A549 (cell line): ENCODE measurements at regions not wholly inside any gene's neighbourhood (a gene's known extent, or its start where the extent isn't known, plus 50 kb on each side); places are given as distances from the start of the nearest gene placed in this dataset.

Experiments
- ATAC-seq, 2 experiments: fragments of 200-7000 bp in 1 of 2; fragments of >200 bp in 1 of 2; cut with Nextera tagmentation in 1 of 2; cut with Tn5 transposase in 1 of 2; 3 replicates each; pipeline versions ENCODE4 v1.8.0 to v1.9.1; 2018 to 2020; ENCODE audit warnings: mild to moderate bottlenecking in 1 of 2, moderate library complexity in 1 of 2
- CTCF ChIA-PET: fragments of 300-600 bp; sonication (Branson Sonifier 250); formaldehyde crosslinking; extraction: SDS; loops from one replicate; lab custom pipeline; 2021; ENCODE audit warnings: antibody characterized with exemption, inconsistent platforms; lab: Yijun Ruan, JAX
- POLR2A ChIA-PET: fragments of 350-600 bp; formaldehyde crosslinking; extraction: SDS; loops from one replicate; lab custom pipeline; 2021; ENCODE audit warnings: antibody characterized with exemption, inconsistent platforms; lab: Yijun Ruan, JAX
- DNase-seq, 2 experiments: peaks; one replicate each; pipeline versions ENCODE4 v3.0.0 to v3.0.0-alpha.2; 2011 to 2016; ENCODE audit warnings: low read depth in 1 of 2, low spot score in 1 of 2
- FAIRE-seq: peaks from 2 replicates; lab custom pipeline; 2011; peaks lifted over from hg19 to GRCh38; lab: Jason Lieb, UNC
- H3K27ac ChIP-seq, 2 experiments: fragments of >200 bp; sonication (Bioruptor Twin); formaldehyde crosslinking; 3 replicates each; pipeline ENCODE4 v1.5.1; 2016 to 2017
- H3K4me1 ChIP-seq: fragments of >200 bp; sonication (Bioruptor Twin); formaldehyde crosslinking; 3 replicates; pipeline ENCODE4 v1.6.1; 2016
- H3K4me2 ChIP-seq: fragments of >200 bp; sonication (Bioruptor Twin); formaldehyde crosslinking; 3 replicates; pipeline ENCODE4 v1.6.1; 2016
- H3K4me3 ChIP-seq: fragments of >200 bp; sonication (Bioruptor Twin); formaldehyde crosslinking; 3 replicates; pipeline ENCODE4 v1.5.1; 2016
- H3K9me3 ChIP-seq: fragments of >200 bp; sonication (Bioruptor Twin); formaldehyde crosslinking; 3 replicates; pipeline ENCODE4 v1.6.1; 2016
- BHLHE40 ChIP-seq: IDR thresholded peaks from 2 replicates; pipeline ENCODE4 v1.6.1; 2012; ENCODE audit warnings: low read depth, low read length, inconsistent platforms
- CBX2 ChIP-seq: fragments of 200-600 bp; sonication (generic); IDR thresholded peaks from 2 replicates; pipeline ENCODE4 v1.6.1; 2016; ENCODE audit warnings: low read depth, mild to moderate bottlenecking, borderline replicate concordance
- EHF ChIP-seq: fragments of 250-450 bp; sonication (Bioruptor Pico); IDR thresholded peaks from 2 replicates; pipeline ENCODE4 v1.5.0; 2020; ENCODE audit warnings: mild to moderate bottlenecking
- EP300 ChIP-seq, 2 experiments: fragments of >200 bp; sonication (Bioruptor Twin); formaldehyde crosslinking; IDR thresholded peaks; 2 replicates in 1 of 2; 3 replicates in 1 of 2; pipeline ENCODE4 v1.6.1; 2016 to 2017
- ESRRA ChIP-seq: fragments of 150-350 bp; IDR thresholded peaks from 2 replicates; pipeline ENCODE4 v1.6.1; 2014; ENCODE audit warnings: mild to moderate bottlenecking, low read length, borderline replicate concordance
- HDAC2 ChIP-seq: fragments of 200-600 bp; sonication (generic); IDR thresholded peaks from 2 replicates; pipeline ENCODE4 v1.6.1; 2016
- HOXA7 ChIP-seq: fragments of 250-450 bp; sonication (Bioruptor Pico); IDR thresholded peaks from 2 replicates; pipeline ENCODE4 v1.5.0; 2020; ENCODE audit warnings: mild to moderate bottlenecking, moderate library complexity
- JUNB ChIP-seq: fragments of >200 bp; sonication (Bioruptor Twin); formaldehyde crosslinking; IDR thresholded peaks from 2 replicates; pipeline ENCODE4 v1.6.1; 2016
- MAZ ChIP-seq: fragments of 150-350 bp; IDR thresholded peaks from 2 replicates; pipeline ENCODE4 v1.6.1; 2014; ENCODE audit warnings: antibody characterized with exemption, low read depth, low read length, borderline replicate concordance
- RAD21 ChIP-seq, 2 experiments: fragments of >200 bp in 1 of 2; sonication (Bioruptor Twin) in 1 of 2; formaldehyde crosslinking in 1 of 2; IDR thresholded peaks in 1 of 2; conservative IDR thresholded peaks in 1 of 2; 2 replicates in 1 of 2; 3 replicates in 1 of 2; pipeline ENCODE4 v1.6.1; 2012 to 2018; ENCODE audit warnings: inconsistent platforms in 1 of 2
- TFCP2L1 ChIP-seq: fragments of 250-450 bp; sonication (Bioruptor Pico); IDR thresholded peaks from 2 replicates; pipeline ENCODE4 v1.5.0; 2021; ENCODE audit warnings: mild to moderate bottlenecking
- WGBS: methylation state at CpG from one replicate; pipeline ENCODE4 v1.1.6; 2017; ENCODE audit errors: missing lambda C conversion rate; 5-methylcytosine and 5-hydroxymethylcytosine counted together
- TF ChIP-seq, protein P1 (sequence below): fragments of 250-450 bp; sonication (Bioruptor Pico); IDR thresholded peaks from 2 replicates; pipeline ENCODE4 v1.5.0; 2021; ENCODE audit warnings: mild to moderate bottlenecking, moderate library complexity, borderline replicate concordance
- TF ChIP-seq, protein P2 (sequence below): IDR thresholded peaks from 2 replicates; pipeline ENCODE4 v1.6.1; 2012
- TF ChIP-seq, protein P3 (sequence below): fragments of 250-450 bp; sonication (Bioruptor Pico); IDR thresholded peaks from 2 replicates; pipeline ENCODE4 v1.5.0; 2020; ENCODE audit warnings: low read depth, mild to moderate bottlenecking, moderate library complexity
- TF ChIP-seq, protein P4 (sequence below): fragments of >200 bp; sonication (Bioruptor Twin); formaldehyde crosslinking; IDR thresholded peaks from 3 replicates; pipeline ENCODE4 v1.5.1; 2016

DNA sequence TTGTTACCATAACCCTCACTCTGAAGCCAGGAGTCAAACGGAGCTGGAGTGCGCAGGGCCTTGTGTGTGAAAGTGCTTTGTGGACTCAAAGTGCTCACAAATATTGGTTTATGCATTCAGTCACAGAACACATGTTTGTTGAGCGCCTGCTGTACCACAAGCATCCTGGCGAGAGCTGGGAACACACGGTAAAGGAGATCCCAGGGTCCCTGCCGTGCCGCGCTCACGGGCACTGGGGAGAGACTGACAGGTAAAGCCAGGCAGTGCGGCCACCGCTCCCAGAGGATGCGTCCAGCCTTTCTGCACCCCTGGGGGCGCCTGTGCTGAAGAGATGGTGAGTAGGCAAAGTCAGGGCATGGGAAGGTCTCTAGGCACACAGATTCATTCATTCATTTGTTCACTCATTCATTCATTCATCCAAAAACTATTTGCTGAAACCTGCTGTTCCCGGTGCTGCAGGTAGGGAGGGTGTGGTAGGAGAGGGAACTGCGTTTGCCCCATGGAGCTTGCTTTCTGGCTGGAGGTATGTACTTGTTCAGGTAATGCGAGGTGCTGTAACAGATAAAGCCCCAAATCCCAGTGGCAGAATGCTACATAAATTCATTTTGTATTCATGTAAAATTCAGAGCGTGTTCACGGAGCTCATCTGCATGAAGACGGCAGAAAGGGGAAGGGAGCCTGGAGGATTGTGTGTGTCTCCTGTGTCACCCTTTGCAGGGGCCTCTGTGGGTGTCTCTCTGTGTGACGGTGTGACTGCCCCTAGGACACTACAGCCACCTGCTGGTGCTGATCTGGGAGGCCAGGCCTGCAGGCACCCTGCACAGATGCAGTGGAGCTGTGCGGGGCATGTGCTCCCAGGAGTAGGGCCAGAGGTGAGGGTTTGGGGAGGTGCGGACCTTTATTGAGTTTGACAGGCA, 167.0 kb upstream of the B3GAT1 start:
- no peak overlapping the region for H3K27ac ChIP-seq
- H3K4me3 ChIP-seq, result no peak overlapping the region
- no peaks in the 10 kb centered on the region for H3K9me3 ChIP-seq
- ATAC-seq (peak in 1 of 2 experiments; percentile 68; a peak in 4 of 6 replicates), DNase-seq (no peak), FAIRE-seq (no peak)
- TF ChIP-seq HDAC2 (no peak), RAD21 (conservative IDR thresholded peaks at IDR 0.05 in 1 of 2, IDR thresholded peaks at IDR 0.05 in 1 of 2) (peak in 1 of 2 experiments; percentile 22; a peak in 1 of 5 replicates)
- ChIA-PET CTCF (no interaction called here), POLR2A (no interaction called here)
- no peaks in the 10 kb centered on the region for H3K4me1 ChIP-seq
- 45% methylated on average over 20 of the region's 22 CpGs for WGBS
- H3K4me2 ChIP-seq, result no peak overlapping the region

DNA sequence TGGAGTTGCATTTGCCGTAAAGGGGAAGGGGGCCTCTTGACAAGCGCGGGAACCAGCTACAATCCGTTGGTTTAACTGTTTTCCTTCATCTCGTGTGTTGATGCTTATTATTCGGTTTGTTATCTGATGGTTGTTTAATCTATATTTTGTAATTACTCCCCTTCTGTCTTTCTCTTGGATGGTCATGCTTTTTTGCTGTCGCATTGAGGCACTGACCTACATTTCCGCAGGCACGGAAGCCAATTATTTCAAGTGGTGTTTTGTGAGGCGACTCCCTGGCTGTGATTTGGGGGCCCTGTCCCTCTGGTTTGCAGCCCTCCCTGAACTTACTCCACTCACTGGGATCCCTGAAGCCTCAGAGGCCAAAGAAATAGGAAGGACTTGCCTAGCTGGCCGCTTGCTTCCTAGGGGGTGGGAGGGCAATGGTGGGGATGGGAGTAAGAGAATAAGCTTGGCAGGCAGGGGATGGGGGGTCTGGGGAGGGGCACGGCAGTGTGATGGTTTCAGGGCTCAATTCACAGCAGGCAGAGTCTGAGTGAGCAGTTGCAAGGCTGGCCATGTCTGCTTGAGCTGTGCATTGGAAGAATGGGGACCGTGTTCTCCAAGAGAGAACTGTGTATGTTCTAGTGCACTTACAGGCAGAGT, 165.8 kb upstream of the B3GAT1 start:
- TF ChIP-seq ESRRA (no peak), EP300 (IDR thresholded peaks at IDR 0.05) (no peak), HOXA7 (CRISPR knock-in tag) (no peak), TFCP2L1 (no peak), CBX2 (no peak), MAZ (no peak), EHF (no peak)
- TF ChIP-seq, protein P1, sequence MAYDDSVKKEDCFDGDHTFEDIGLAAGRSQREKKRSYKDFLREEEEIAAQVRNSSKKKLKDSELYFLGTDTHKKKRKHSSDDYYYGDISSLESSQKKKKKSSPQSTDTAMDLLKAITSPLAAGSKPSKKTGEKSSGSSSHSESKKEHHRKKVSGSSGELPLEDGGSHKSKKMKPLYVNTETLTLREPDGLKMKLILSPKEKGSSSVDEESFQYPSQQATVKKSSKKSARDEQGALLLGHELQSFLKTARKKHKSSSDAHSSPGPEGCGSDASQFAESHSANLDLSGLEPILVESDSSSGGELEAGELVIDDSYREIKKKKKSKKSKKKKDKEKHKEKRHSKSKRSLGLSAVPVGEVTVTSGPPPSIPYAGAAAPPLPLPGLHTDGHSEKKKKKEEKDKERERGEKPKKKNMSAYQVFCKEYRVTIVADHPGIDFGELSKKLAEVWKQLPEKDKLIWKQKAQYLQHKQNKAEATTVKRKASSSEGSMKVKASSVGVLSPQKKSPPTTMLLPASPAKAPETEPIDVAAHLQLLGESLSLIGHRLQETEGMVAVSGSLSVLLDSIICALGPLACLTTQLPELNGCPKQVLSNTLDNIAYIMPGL (CRISPR knock-in tag), result no peak
- TF ChIP-seq, protein P2, sequence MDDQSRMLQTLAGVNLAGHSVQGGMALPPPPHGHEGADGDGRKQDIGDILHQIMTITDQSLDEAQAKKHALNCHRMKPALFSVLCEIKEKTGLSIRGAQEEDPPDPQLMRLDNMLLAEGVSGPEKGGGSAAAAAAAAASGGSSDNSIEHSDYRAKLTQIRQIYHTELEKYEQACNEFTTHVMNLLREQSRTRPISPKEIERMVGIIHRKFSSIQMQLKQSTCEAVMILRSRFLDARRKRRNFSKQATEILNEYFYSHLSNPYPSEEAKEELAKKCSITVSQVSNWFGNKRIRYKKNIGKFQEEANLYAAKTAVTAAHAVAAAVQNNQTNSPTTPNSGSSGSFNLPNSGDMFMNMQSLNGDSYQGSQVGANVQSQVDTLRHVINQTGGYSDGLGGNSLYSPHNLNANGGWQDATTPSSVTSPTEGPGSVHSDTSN, result no peak
- TF ChIP-seq, protein P3, sequence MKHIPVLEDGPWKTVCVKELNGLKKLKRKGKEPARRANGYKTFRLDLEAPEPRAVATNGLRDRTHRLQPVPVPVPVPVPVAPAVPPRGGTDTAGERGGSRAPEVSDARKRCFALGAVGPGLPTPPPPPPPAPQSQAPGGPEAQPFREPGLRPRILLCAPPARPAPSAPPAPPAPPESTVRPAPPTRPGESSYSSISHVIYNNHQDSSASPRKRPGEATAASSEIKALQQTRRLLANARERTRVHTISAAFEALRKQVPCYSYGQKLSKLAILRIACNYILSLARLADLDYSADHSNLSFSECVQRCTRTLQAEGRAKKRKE, result no peak
- WGBS, result 48% methylated on average over 13 of the region's 13 CpGs
- DNase-seq (no peak), ATAC-seq (no peak), FAIRE-seq (no peak)
- ChIA-PET POLR2A (no interaction called here), CTCF (no interaction called here)
- H3K4me2 ChIP-seq, result no peak overlapping the region
- no peaks in the 10 kb centered on the region for H3K9me3 ChIP-seq
- no peak overlapping the region for H3K4me3 ChIP-seq
- H3K4me1 ChIP-seq, result no peaks in the 10 kb centered on the region
- no peak overlapping the region for H3K27ac ChIP-seq

DNA sequence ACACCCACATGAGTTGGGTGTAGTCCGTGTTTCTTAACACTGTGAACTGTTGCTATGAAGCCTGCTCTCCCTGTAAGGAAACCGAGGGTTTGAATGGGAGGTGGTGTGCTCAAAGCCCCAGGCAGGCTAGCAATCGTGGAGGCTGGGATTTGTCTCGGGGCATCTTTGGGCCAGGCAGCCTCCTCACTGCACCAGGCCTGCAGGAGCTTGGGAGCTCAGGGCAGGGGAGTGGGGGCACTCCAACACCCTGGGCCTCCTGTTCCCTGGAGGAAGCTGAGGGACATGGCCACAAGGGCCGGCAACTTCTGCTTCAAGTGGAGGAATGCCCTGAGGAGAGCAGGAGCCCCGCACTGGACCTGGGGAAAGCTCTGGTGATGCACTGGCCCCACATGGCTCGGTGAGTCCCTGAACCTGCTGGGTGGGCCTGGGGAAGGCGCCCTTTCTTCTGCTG, 164.7 kb upstream of the B3GAT1 start:
- Histone ChIP-seq H3K4me1 (no peaks in the 10 kb centered on the region), H3K4me3 (no peak overlapping the region)
- CTCF ChIA-PET, result no interaction called here
- TF ChIP-seq, protein P4, sequence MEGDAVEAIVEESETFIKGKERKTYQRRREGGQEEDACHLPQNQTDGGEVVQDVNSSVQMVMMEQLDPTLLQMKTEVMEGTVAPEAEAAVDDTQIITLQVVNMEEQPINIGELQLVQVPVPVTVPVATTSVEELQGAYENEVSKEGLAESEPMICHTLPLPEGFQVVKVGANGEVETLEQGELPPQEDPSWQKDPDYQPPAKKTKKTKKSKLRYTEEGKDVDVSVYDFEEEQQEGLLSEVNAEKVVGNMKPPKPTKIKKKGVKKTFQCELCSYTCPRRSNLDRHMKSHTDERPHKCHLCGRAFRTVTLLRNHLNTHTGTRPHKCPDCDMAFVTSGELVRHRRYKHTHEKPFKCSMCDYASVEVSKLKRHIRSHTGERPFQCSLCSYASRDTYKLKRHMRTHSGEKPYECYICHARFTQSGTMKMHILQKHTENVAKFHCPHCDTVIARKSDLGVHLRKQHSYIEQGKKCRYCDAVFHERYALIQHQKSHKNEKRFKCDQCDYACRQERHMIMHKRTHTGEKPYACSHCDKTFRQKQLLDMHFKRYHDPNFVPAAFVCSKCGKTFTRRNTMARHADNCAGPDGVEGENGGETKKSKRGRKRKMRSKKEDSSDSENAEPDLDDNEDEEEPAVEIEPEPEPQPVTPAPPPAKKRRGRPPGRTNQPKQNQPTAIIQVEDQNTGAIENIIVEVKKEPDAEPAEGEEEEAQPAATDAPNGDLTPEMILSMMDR, result no peak
- TF ChIP-seq JUNB, result no peak
- TF ChIP-seq BHLHE40, result no peak
- TF ChIP-seq HDAC2, result no peak
- TF ChIP-seq, all 56 proteins: peak for 0
- H3K27ac ChIP-seq, result no peak overlapping the region
- ATAC-seq, result no peak
- WGBS, result 31% methylated on average over 5 of the region's 8 CpGs
- H3K4me2 ChIP-seq, result no peak overlapping the region
- H3K9me3 ChIP-seq, result no peaks in the 10 kb centered on the region
- no peak for FAIRE-seq
- POLR2A ChIA-PET, result no interaction called here
- no peak for DNase-seq
